ENCODE measurements at regions not wholly inside any gene's neighbourhood (a gene's known extent, or its start where the extent isn't known, plus 50 kb on each side); places are given as distances from the start of the nearest gene placed in this dataset.

- TF ChIP-seq CTCF (IDR thresholded peaks at IDR 0.05) = no peak
- TF ChIP-seq POLR2A (IDR thresholded peaks at IDR 0.05) = no peak
Observed at GRCh38 chr6:26312501-26313397, 52.2 kb upstream of the BTN3A2 start.
